B cell (primary cell): ENCODE measurements at regions not wholly inside any gene's neighbourhood (a gene's known extent, or its start where the extent isn't known, plus 50 kb on each side); places are given as distances from the start of the nearest gene placed in this dataset.
"Not testable (repeated sequence)": the region's sequence is repeated elsewhere in the genome, so short reads cannot be mapped to it uniquely, and the experiment has no call there.

Experiments
- ATAC-seq: fragments of 200-7000 bp; cut with Tn5 transposase; one replicate; pipeline ENCODE4 v1.10.0; 2021; ENCODE audit warnings: low read depth, mild to moderate bottlenecking, moderate number of reproducible peaks, moderate library complexity
- CTCF ChIA-PET: fragments of 350-600 bp; sonication (Branson Sonifier 250); formaldehyde crosslinking; loops from one replicate; lab custom pipeline; 2021; ENCODE audit warnings: antibody characterized with exemption, inconsistent platforms; lab: Charles Lee
- POLR2A ChIA-PET: fragments of 350-600 bp; sonication (Branson Sonifier 250); formaldehyde crosslinking; loops from one replicate; lab custom pipeline; 2021; ENCODE audit warnings: antibody characterized with exemption; lab: Charles Lee
- DNase-seq: peaks from one replicate; pipeline ENCODE4 v3.0.0; 2013
- H2AFZ ChIP-seq: 2 replicates; pipeline ENCODE4 v1.6.1; 2012; ENCODE audit warnings: mild to moderate bottlenecking, low read depth, low read length; ENCODE audit not compliant: insufficient read depth, poor library complexity, severe bottlenecking
- H3K27ac ChIP-seq, 2 donors: 1 replicate in 1 of 2; 2 replicates in 1 of 2; pipeline ENCODE4 v1.5.1; 2012 to 2013; ENCODE audit warnings: low read length in 2 of 2, mild to moderate bottlenecking in 2 of 2, moderate library complexity in 1 of 2
- H3K27me3 ChIP-seq, 4 experiments: fragments of 200-600 bp in 1 of 4; sonication (generic) in 1 of 4; replicated peaks in 1 of 4; 1 replicate in 2 of 4; 2 replicates in 2 of 4; pipeline versions ENCODE4 v1.6.1 to v1.7.0; 2013 to 2016; ENCODE audit warnings: low read length in 3 of 4, mild to moderate bottlenecking in 2 of 4, mixed read lengths in 1 of 4, moderate library complexity in 1 of 4; ENCODE audit not compliant: insufficient read depth in 4 of 4, control insufficient read depth in 3 of 4; ENCODE audit errors: control extremely low read depth in 1 of 4
- H3K36me3 ChIP-seq, 2 experiments: replicated peaks in 1 of 2; 1 replicate in 1 of 2; 2 replicates in 1 of 2; pipeline versions ENCODE4 v1.6.1 to v1.7.1; 2013; ENCODE audit warnings: low read length in 1 of 2; ENCODE audit not compliant: insufficient read depth in 2 of 2, control insufficient read depth in 1 of 2; ENCODE audit errors: control extremely low read depth in 1 of 2, extremely low read depth in 1 of 2
- H3K4me1 ChIP-seq, 2 donors: fragments of 200-600 bp in 1 of 2; sonication (generic) in 1 of 2; 1 replicate in 1 of 2; 2 replicates in 1 of 2; pipeline versions ENCODE4 v1.5.1 to v1.6.1; 2013 to 2017; ENCODE audit warnings: low read length in 2 of 2; ENCODE audit not compliant: control insufficient read depth in 2 of 2, insufficient read depth in 2 of 2
- H3K4me2 ChIP-seq: replicated peaks from 2 replicates; pipeline ENCODE3; 2012; ENCODE audit warnings: mild to moderate bottlenecking, low read depth, low read length; ENCODE audit not compliant: poor library complexity, severe bottlenecking
- H3K4me3 ChIP-seq, 5 experiments: fragments of 200-600 bp in 1 of 5; sonication (generic) in 1 of 5; 1 replicate in 3 of 5; 2 replicates in 2 of 5; pipeline versions ENCODE4 v1.5.1 to v1.7.0; 2011 to 2016; ENCODE audit warnings: low read length in 4 of 5, mild to moderate bottlenecking in 4 of 5, low read depth in 2 of 5, control low read depth in 1 of 5, moderate library complexity in 1 of 5; ENCODE audit not compliant: insufficient read depth in 1 of 5; ENCODE audit errors: control extremely low read depth in 1 of 5, extremely low read depth in 1 of 5
- H3K79me2 ChIP-seq: fragments of 200-600 bp; sonication (generic); one replicate; pipeline ENCODE4 v1.6.0; 2016; ENCODE audit warnings: low read length; ENCODE audit not compliant: control insufficient read depth, insufficient read depth
- H3K9ac ChIP-seq: fragments of 200-600 bp; sonication (generic); 2 replicates; pipeline ENCODE4 v1.6.1; 2017; ENCODE audit warnings: mild to moderate bottlenecking, low read length, moderate library complexity
- H3K9me3 ChIP-seq, 3 donors: one replicate each; pipeline versions ENCODE4 v1.6.1 to v1.7.1; 2013; ENCODE audit warnings: low read length in 2 of 3; ENCODE audit not compliant: control insufficient read depth in 2 of 3, insufficient read depth in 1 of 3; ENCODE audit errors: control extremely low read depth in 1 of 3
- H4K20me1 ChIP-seq: 2 replicates; pipeline ENCODE4 v1.6.0; 2012; ENCODE audit warnings: mild to moderate bottlenecking, low read length; ENCODE audit not compliant: insufficient read depth, control insufficient read depth, poor library complexity, severe bottlenecking
- H3K27ac Mint-ChIP-seq: one replicate; pipeline ENCODE4 v1.8.0; 2021; ENCODE audit warnings: mixed read lengths
- H3K27me3 Mint-ChIP-seq: one replicate; pipeline ENCODE4 v1.8.0; 2021; ENCODE audit warnings: mixed read lengths
- H3K4me1 Mint-ChIP-seq: one replicate; pipeline ENCODE4 v1.8.0; 2021; ENCODE audit warnings: mixed read lengths
- H3K4me3 Mint-ChIP-seq: one replicate; pipeline ENCODE4 v1.8.0; 2021; ENCODE audit warnings: mixed read lengths
- H3K9me3 Mint-ChIP-seq: one replicate; pipeline ENCODE4 v1.8.0; 2022; ENCODE audit warnings: mixed read lengths; ENCODE audit not compliant: insufficient read depth
- WGBS: methylation state at CpG from one replicate; pipeline ENCODE4 v1.1.5; 2013; ENCODE audit warnings: missing lambda C conversion rate; ENCODE audit not compliant: insufficient coverage; 5-methylcytosine and 5-hydroxymethylcytosine counted together
- intact Hi-C: fragments of 100-400 bp; cut with micrococcal nuclease; formaldehyde crosslinking; loops from one replicate; pipeline ENCODE4 v1.10.0; 2022

DNA sequence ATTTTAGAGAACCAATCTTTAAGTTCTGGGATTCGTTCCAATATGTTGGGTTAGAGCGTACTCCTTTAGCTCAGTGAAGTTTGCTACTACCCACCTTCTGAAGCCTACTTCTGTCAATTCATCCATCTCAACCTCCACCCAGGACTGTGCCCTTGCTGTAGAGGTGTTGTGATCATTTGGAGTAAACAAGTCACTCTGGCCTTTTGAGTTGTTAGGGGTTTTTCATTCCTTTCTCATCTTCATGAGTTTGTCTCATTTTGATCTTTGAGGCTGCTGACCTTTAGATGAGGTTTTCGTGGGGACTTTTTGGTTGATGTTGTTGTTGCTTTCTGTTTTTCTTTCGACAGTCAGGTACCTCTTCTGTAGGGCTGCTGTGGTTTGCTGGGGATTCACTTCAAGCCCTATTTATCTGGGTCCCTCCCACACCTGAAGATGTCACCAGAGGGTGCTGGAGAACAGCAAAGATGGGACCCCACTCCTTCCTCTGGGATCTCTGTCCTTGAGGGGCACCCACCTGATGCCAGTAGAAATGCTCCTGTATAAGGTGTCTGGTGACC lies 158.4 kb downstream of the ANKRD36B start:
- CTCF ChIA-PET, H3K4me1 Mint-ChIP-seq, H3K9me3 ChIP-seq, H3K9me3 Mint-ChIP-seq, H3K27me3 ChIP-seq, H3K9ac ChIP-seq, H3K27ac ChIP-seq, DNase-seq, ATAC-seq, POLR2A ChIA-PET, intact Hi-C loops, H3K4me3 ChIP-seq, H2AFZ ChIP-seq, H3K4me2 ChIP-seq, H3K36me3 ChIP-seq, H3K27ac Mint-ChIP-seq, H3K79me2 ChIP-seq, H3K4me3 Mint-ChIP-seq, H3K4me1 ChIP-seq, H4K20me1 ChIP-seq, H3K27me3 Mint-ChIP-seq: not testable (repeated sequence)
- no CpG with 5 or more reads among the region's 4 CpGs for WGBS

DNA sequence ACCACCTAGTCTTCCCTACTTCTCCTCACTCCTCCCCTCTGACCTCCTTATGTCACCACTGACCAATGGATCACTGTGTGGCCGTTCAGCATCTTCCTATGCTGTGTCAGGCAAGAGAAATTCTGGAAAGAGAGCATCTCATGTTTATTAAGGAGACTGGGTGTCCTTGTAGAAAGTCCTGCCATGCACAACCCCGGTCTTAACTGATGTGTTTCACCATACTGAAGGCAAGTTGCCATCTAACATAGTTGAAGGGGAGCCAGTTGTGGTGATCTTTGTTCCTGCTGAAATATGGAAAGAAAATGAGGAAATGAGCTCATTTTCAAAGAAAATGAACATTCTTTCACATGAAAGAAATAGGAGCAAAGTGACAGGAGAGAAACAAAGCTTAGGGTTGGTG lies 167.3 kb downstream of the ANKRD36B start:
- H3K9me3 ChIP-seq, H3K4me2 ChIP-seq, H3K9me3 Mint-ChIP-seq, H4K20me1 ChIP-seq, H3K27me3 ChIP-seq, H3K4me3 ChIP-seq, H3K27me3 Mint-ChIP-seq, H3K4me1 ChIP-seq, H2AFZ ChIP-seq, H3K9ac ChIP-seq, H3K27ac Mint-ChIP-seq, H3K79me2 ChIP-seq, H3K36me3 ChIP-seq, DNase-seq, intact Hi-C loops, H3K27ac ChIP-seq, CTCF ChIA-PET, H3K4me1 Mint-ChIP-seq, ATAC-seq, H3K4me3 Mint-ChIP-seq, POLR2A ChIA-PET: not testable (repeated sequence)
- WGBS: no CpG with 5 or more reads among the region's 2 CpGs

DNA sequence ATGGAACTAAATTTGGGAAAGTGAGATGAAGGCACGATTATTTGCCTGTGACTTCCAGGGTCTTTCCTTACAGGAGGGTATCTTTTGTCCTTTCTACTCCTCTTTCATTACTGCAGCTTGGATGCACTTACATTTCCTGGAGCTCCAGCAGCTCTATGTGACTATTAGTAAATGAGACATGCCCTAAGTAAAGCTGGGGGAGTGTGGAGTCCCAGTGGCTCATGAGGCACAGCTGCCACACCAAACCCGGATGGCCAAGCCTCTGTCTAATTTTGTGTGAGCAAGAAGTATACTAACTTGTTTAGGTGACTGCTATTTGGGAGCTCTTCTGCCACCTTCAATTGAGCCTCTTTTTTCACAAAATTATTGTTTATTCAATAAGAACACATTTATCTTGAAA lies 183.3 kb downstream of the ANKRD36B start:
- intact Hi-C loops, H3K4me3 Mint-ChIP-seq, H3K79me2 ChIP-seq, H3K4me2 ChIP-seq, H3K27me3 ChIP-seq, H3K27ac Mint-ChIP-seq, CTCF ChIA-PET, H4K20me1 ChIP-seq, H3K4me3 ChIP-seq, H3K27me3 Mint-ChIP-seq, H3K9me3 ChIP-seq, H2AFZ ChIP-seq, POLR2A ChIA-PET, H3K4me1 Mint-ChIP-seq, DNase-seq, ATAC-seq, H3K27ac ChIP-seq, H3K9me3 Mint-ChIP-seq, H3K4me1 ChIP-seq, H3K36me3 ChIP-seq, H3K9ac ChIP-seq: not testable (repeated sequence)
- WGBS: no CpG with 5 or more reads among the region's 2 CpGs

DNA sequence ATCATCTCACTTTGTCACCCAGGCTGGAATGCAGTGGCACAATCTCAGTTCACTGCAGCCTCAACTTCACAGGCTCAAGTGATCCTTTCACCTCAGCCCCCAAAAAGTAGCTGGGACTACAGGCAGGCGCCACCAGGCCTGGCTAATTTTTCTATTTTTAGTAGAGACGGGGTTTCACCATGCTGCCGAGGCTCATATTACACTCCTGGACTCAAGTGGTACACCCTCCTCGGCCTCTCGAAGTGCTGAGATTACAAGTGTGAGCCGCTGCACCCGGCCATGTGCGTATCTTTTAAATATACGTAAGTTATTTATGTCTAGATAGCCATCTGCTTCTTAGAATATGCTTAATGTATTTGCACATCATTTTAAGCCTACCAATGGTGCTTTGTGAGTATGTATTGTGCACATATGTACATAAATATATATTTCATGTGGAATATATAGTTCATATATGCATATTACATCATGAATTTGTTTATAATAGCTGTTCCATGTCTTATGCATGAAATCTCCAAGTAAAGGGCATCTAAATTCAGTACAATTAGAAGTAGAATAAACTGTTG lies 184.4 kb downstream of the ANKRD36B start:
- H3K4me1 ChIP-seq, H3K4me1 Mint-ChIP-seq, H3K27ac Mint-ChIP-seq, POLR2A ChIA-PET, H4K20me1 ChIP-seq, H3K27me3 ChIP-seq, H3K9ac ChIP-seq, H3K9me3 ChIP-seq, intact Hi-C loops, H3K9me3 Mint-ChIP-seq, H3K27ac ChIP-seq, H3K79me2 ChIP-seq, H3K27me3 Mint-ChIP-seq, H3K4me2 ChIP-seq, H3K4me3 ChIP-seq, H3K36me3 ChIP-seq, ATAC-seq, CTCF ChIA-PET, DNase-seq, H2AFZ ChIP-seq, H3K4me3 Mint-ChIP-seq: not testable (repeated sequence)
- no CpG with 5 or more reads among the region's 9 CpGs for WGBS
